Raji (cell line): ENCODE measurements at regions not wholly inside any gene's neighbourhood (a gene's known extent, or its start where the extent isn't known, plus 50 kb on each side); places are given as distances from the start of the nearest gene placed in this dataset.

ENCODE experiments used
- POLR2A ChIP-seq: IDR thresholded peaks from 2 replicates; pipeline ENCODE4 v1.6.1; 2011; ENCODE audit warnings: low read depth, low read length, control low read depth; ENCODE audit not compliant: insufficient read depth

DNA sequence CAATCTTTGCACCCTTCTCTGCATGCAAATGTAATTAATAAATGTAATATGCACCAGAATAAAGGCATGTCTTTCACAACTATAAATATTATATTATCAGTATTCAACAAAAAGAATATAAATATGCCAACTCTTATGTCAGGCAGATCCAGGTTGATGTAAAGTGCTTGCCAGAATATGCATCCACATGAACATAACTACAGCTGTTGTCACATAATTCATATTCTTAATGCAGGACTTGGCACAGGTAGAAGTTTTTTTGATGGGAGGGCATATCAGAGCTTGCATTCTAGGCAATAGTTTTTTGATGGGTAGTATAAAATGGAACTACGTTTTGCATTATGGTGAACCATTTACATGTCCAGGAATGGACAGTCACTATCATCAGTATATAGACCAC lies 544.3 kb downstream of the ZNF804A start:
- TF ChIP-seq POLR2A: no peak

DNA sequence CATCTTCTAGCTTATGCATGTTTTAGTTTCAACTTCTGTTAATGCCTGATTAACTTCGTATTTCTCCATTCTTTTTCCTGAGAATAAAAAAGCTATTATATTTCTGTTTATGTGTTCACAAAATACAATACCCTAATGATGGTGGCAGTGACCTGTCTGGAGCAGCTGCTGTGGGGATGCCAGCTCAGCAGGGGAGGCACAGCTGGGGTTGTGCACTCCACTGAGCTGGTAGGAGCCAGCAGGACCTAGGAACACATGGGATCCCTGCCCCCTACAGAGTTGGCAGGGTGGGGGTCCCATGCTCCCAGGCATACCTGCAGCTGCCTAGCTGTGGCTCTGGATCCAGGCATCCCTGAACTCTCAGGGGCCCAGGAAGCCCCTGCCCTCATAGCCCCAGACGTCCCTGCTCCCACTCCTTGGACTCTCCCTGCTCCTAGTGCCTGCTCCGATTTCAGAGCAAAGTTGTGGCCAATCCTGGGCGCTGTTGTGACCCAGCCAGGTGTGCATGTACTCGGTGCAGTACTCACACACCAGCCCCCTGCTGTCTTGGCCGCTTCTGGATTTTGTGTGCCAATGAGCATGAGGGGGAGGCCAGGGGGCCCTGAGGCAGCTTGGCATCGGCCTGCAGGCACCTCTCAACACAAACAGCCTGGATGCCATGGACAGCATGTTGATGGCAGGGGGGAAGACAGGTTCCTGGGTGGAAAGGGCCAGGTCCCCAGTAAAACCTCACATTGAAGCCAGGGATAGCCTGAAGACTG lies 546.0 kb downstream of the ZNF804A start:
- no peak for TF ChIP-seq POLR2A

DNA sequence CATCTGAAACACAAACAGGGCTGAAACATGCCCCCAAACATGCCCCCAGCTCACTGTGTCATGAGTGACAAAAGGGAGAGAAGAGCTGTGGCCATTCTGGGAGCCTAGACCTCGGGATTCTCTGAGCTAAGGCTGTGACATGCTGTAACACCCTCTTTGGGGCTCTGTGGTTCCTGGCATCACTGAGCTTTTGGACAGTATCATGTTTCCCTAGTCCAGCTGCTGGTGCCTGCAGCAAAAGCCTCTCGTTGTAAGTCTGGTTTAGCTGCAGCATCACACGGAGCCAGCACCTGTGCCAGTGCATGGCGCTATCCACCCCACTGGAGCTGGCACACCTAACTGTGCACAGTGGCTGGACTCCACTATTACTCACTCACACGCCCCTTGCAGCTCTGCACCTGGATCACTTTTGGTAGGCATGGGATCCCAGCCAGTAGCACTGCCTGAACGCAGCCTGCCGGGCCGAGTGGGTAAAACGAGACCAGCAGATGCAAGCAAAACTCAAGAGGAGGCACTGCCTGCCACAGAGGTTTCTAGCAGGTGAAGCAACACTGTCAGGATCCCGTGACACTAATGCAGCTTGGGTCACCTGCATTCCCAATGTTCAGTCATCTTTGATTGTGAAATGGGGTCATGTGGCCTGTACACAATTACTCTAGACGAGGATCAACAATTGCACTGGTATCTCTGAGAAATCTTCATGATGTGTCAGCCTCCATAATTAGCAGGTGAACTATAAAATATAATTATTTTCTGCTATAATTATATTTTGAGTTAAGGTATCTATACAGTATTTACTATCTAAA lies 547.2 kb downstream of the ZNF804A start:
- no peak for TF ChIP-seq POLR2A

DNA sequence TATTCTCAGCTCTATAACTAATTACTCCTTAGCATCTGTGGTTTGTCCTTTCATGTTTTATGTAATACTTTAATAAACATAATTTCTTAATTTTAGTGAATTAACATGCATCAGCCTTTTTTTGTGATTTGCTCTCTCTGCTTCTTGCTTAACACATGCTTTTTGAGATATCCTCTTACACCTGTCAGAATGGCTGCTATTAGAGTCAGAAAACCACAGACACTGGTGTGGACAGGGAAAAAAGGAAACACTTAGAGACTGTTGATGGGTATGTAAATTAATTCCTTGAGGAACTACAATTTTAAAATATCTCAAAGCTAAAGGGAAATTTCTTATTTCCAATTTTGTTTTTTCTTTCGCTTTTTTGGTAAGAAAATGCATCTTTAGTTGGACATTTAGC lies 549.0 kb downstream of the ZNF804A start:
- no peak for TF ChIP-seq POLR2A

DNA sequence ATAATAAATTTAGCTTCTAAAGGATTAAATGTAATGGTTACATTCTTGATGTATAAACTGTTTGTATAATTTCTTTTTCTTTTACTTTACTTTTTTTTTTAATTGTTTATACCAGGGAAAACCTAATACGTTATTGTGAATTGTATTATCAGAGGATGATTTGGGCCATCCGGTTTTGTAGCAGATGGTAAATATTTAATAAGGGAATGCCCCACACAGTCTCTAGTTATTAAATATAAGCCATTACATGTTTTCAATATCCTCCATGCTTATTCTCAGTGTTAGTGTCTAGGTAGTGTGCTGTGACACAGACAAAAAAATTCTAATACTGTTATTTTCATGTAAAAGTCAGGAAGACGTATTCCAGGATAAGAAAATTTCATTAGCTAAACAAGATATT lies 553.9 kb downstream of the ZNF804A start:
- TF ChIP-seq POLR2A: no peak

DNA sequence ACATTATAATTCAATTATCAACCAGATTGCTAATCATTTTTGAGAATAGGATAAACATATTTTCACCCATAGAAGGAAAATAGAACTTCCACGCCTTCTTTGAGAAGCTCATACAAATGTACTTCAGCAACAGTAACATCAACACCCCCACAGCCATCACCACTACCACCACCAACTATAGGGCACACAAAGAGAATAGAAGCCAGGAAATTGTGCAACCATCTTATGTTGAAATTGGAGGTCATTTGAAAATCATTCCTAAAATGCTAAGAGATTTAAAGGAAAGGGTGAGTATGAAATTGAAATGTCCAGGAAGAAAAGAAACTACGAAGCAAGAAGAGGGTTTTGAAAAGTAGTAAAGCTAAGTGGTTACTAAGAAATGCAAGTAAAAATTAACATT lies 563.4 kb downstream of the ZNF804A start:
- no peak for TF ChIP-seq POLR2A

DNA sequence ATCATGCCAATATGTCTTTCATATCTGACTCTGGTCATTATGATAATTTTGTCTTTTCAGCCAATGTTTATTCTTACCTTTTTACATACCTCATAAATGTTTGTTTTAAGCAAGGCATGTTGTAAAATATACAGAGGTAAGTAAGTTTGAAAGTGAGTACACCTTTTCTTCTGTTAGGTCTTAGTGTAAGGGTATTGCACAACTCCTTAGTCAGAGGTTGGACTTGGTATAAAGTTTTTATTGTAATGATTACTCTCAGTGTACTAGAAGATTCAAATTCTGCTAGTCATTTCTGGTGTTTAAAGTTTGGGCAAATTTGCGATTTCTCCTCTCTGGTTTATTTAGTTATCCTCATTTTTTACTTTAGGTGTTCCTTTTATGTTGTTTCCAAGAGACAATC lies 564.3 kb upstream of the FSIP2 start:
- TF ChIP-seq POLR2A: no peak

DNA sequence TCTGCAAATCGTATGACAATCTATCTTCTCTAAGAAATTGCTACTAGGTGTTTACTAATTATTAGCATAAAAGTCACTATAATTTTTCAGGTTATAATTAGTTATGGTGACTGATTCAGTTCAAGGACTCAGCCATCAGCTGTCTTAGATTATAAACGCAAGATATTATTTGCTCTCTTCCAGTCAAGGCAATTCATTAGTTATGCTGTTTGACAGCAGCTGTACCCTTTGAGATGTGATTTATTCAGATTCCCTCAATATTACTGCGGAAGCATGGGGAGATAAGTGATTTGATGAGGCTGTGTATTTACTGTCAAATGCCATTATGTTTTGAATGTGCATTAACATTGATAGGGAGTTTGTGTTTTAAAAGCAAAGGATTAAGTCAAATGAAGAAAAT lies 558.9 kb upstream of the FSIP2 start:
- no peak for TF ChIP-seq POLR2A

DNA sequence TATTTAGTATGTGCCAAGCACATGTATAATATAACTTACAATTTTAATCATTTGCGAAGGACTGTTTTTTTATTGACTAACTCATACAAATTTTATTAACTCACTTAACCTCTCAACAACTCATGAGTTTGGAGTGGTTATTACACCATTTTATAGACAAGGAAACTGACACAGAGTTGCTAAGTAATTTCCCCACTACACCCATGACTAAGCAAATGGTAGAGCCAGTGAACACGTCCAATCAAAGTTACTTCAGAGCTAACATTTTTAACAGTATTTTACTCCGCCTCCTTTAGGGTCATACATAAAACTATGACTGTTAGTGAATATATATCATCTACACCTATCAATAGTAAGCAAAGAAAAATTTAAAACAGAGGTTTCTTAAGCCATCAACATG lies 556.7 kb upstream of the FSIP2 start:
- no peak for TF ChIP-seq POLR2A

DNA sequence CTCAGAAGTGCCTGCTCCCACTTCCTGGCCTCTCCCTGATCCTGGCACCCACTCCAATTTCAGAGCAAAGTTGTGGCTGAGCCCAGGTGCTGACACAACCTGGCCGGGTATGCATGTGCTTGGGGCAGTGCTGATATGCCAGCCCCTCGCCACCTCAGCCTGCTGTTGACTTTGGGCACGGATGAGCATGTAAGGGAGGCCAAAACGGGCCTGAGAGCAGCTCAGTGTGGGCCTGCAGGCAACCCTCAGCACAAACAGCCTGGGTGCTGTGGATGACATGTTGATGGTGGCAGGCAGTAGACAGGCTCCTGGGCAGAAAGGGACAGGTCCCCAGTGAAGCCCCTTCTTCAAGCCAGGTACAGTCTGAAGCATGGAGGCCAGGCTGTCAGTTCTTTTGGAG lies 553.6 kb upstream of the FSIP2 start:
- no peak for TF ChIP-seq POLR2A

DNA sequence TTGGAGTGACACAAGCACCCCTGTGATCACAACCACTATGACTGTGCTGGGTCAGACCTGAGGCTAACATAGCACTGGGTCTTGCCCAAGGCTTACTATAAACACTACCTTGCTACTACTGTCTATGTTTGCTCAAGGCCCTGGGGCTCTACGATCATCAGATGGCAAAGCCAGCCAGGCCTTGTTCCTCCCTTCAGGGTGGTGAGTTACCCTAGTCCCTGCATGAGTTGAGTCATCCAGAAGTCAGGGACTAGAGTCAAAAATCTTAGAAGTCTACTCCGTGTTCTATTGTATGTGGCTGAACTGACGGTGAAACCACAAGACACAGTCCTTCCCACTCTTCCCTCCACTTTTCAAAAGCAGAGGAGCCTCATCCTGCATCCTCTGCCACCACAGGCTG lies 551.2 kb upstream of the FSIP2 start:
- no peak for TF ChIP-seq POLR2A

DNA sequence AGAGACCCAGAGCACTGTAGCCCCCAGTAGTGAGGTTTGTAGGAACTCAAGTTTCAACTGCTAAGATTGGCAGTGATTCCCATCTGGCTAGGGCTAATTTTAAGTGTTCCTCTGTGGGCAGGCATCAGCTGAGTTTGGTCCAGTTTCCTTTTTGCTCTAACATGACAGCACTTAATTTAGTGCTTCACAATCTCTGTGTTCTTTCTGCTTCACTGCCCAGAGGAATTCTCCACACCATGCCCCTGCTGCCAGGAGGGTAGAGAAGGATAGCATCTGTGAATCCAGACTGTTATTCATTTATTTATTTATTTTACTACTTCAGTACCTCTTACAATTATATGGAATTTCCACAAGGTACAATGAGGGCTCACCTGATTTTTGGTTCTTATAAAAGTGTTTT lies 549.9 kb upstream of the FSIP2 start:
- no peak for TF ChIP-seq POLR2A

DNA sequence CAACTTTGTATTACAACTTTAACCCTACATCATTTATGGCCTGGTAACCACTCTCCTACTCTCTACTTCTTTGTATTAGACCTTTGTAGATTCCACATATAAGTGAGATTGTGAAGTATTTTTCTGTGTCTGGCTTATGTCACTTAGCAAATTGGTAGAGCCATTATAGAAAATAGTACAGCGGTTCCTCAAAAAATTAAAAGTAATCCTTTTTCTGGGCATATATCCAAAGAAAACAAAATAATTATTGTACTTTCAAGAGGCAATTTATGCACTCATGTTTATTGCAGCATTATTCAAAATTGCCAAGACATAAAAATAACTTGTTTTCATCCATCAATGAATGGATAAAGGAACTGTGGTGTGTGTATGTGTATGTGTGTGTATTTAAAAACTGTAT lies 537.5 kb upstream of the FSIP2 start:
- no peak for TF ChIP-seq POLR2A

DNA sequence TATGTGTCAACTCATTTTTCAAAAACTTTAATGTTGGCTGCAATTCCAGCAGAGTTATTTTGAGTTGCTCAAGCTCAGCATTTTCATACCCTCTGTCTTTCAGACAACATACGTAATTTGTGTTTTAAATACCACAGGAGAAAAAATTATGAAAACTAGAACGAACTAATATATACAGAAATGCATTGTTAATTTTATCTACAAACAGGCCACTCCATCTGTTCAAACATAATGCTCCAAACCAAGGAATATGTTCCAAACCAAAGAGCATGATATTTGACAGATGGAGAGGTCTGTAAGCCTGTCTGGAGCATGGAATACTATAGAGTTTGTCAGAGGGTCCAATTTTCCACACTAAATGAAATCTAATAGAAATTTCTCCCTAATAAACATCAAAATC lies 536.2 kb upstream of the FSIP2 start:
- TF ChIP-seq POLR2A: no peak

DNA sequence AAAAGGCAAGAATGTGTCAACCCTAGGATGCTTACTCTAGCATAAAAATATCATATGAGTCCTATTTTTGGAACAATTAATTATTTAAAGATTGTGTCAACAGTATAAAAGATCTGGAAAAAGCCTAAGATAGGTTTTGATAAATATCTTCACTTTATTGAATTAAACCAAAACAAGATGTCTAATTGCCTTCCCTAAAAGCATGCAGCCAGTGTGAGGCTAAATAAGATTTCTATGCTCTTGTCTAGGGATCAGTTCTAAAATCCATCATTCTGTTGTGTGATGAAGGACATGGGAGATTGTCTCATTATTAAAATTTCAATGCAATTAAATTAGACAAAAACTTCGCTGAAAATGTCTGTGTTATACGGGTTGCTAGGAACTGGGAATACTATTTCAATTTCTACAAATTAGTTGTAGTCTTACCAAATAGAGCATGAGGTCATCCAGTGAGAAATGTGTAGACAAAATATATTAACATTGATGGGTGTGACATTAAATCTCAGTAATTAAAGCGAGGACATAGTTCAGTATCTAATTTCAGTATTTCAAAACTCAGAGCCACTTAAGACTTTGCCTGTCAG lies 535.6 kb upstream of the FSIP2 start:
- no peak for TF ChIP-seq POLR2A

DNA sequence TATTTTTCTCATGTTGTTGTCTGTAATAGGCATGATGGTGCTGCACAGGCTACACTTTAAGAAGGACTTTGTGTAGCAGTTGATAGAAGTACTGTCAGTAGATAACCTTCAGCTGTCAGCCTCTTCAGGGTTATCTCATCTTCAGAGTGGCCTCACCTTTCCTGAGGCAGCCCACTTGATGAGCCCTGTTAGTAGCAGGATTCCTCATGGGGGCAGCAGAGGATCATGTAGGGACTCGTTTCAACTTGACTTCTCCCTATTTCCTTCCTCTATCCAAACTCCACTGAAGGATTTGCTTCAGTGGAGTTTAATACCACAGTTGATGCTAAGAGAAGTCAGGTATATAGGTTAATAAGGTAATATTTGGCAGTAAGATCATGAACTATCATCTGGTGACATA lies 530.3 kb upstream of the FSIP2 start:
- no peak for TF ChIP-seq POLR2A
